SKM-1 (cell line): ENCODE measurements at regions not wholly inside any gene's neighbourhood (a gene's known extent, or its start where the extent isn't known, plus 50 kb on each side); places are given as distances from the start of the nearest gene placed in this dataset.

ENCODE experiments used
- DNase-seq: peaks from one replicate; lab custom pipeline; 2025; ENCODE audit not compliant: unreplicated experiment; lab: John Stamatoyannopoulos, UW

DNA sequence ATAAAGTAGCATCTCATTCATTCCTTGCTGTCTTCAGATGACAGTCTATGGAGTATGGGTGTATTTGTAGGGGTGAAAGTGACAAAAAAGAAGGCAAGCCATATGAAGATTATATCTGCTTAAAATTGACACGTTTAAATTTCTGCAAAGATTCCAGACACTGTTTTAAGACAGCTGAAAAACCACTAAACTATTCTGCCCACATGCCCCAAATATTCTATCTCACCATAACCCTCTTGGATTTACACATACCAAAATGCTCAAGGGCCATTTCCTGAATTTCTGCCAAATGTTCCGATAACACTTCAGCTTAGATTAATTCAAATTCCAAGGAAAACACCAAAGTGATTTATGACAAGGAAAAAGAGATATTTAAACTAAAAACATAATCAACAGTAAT, 99.9 kb upstream of the IL6 start:
- no peak for DNase-seq

- no peak for DNase-seq
Measured at GRCh38 chr7:22625251-22625650, 101.7 kb upstream of the IL6 start.

GRCh38 chr7:22624781-22625180, 102.2 kb upstream of the IL6 start:
- no peak for DNase-seq

GRCh38 chr7:22622116-22622785, 104.7 kb upstream of the IL6 start:
- no peak for DNase-seq

- DNase-seq = no peak
Measured at GRCh38 chr7:22618528-22618927, 108.5 kb upstream of the IL6 start.

- no peak for DNase-seq
Measured at GRCh38 chr7:22617166-22617565, 109.8 kb upstream of the IL6 start.

GRCh38 chr7:22613496-22613895, 113.5 kb upstream of the IL6 start:
- DNase-seq = no peak

- no peak for DNase-seq
Measured at GRCh38 chr7:22612776-22613175, 112.8 kb upstream of the STEAP1B start.

GRCh38 chr7:22611758-22612079, 111.7 kb upstream of the STEAP1B start:
- DNase-seq = no peak

- DNase-seq = no peak
Measured at GRCh38 chr7:22610951-22611757, 111.2 kb upstream of the STEAP1B start.

DNA sequence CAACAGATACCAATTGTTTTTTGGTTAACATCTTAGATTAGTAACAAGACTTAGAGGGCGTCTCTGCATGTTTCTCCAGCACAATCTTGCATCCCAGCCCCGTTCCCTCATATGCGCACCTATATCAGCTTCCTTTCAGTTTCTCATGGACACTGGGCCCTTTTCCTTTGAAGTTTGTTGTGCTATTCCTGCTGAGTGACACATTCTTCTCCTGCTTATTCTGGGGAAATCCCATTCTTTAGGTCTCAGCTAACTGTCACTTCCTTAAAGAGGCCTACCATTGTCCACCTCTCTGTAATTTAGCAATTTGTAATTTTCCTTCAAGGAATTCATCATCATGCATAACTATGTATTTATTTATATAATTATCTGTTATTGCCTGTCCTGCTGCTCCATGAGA, 110.3 kb upstream of the STEAP1B start:
- DNase-seq = no peak

- no peak for DNase-seq
Measured at GRCh38 chr7:22607180-22607579, 107.2 kb upstream of the STEAP1B start.

GRCh38 chr7:22604246-22604645, 104.3 kb upstream of the STEAP1B start:
- DNase-seq = no peak

GRCh38 chr7:22601812-22602565, 102.0 kb upstream of the STEAP1B start:
- DNase-seq = no peak

DNA sequence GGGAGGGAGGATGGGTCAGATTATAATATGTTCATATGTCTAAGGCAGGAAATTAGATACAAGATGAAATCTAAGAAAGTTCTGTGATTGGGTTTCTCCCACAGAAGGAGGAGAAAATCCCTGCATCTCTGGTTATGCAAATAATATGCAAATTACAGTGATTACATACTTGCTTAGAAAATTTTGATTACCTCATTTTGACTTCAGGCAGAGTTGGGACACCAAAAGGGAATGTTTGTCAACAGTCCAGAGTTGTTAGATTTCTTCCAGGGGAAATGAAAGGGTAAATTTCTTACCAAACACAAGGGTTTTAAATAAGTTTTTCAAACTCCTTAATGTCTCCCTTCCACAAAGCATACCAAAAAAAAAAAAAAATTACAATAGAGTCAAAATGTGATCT, 101.4 kb upstream of the STEAP1B start:
- DNase-seq = no peak

DNA sequence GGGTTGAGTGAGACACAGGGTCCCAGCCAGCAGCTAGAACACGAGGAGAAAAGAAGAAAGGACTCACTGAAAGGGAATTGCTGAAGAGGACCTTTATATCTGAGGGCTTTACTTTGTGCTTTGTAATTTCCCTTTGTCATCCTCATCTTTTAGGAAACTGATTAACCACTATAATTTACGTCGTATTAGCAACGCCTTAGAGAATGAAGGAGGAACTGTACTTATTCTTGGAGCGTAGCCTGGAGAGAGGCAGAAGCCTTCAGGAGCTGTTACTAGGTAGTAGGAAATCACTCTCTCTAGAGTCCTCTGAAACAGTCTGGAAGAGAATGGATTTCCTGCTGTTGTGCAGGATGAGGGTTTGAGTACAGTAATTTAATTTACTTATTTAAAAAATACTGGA, 101.0 kb upstream of the STEAP1B start:
- DNase-seq = no peak

- DNase-seq = no peak
Measured at GRCh38 chr7:22598318-22598920, 98.4 kb upstream of the STEAP1B start.

GRCh38 chr7:22597844-22598243, 97.9 kb upstream of the STEAP1B start:
- DNase-seq = no peak

GRCh38 chr7:22596763-22597400, 96.9 kb upstream of the STEAP1B start:
- DNase-seq = no peak

DNA sequence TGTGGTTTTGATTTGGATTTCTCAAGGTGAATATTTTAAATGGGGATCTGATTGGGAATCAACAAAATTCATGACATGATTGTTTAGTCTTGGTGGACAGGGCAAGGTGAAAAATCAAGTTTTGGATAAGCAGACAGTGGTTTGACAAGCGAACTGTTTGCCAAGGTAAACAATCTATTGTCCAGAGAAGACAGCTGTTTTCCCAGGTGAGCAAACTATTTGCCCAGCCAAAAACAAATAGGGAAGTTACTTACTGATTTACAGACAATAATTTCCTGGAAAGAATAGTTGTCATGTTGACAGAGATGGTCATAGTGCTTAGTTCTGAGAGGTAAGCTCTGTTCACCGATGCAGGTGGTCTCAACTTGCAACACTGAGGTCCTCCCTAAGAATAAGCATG, 94.0 kb upstream of the STEAP1B start:
- DNase-seq = no peak

GRCh38 chr7:22591271-22591670, 91.3 kb upstream of the STEAP1B start:
- DNase-seq = no peak
